Ishikawa (cell line): ENCODE measurements at regions not wholly inside any gene's neighbourhood (a gene's known extent, or its start where the extent isn't known, plus 50 kb on each side); places are given as distances from the start of the nearest gene placed in this dataset.

Source experiments
- CEBPB ChIP-seq: IDR thresholded peaks from 2 replicates; pipeline ENCODE4 v1.6.1; 2012
- CREB1 ChIP-seq: IDR thresholded peaks from 2 replicates; pipeline ENCODE4 v1.6.1; 2012; ENCODE audit warnings: low read depth
- EGR1 ChIP-seq: IDR thresholded peaks from 2 replicates; pipeline ENCODE4 v1.6.1; 2012
- EP300 ChIP-seq: IDR thresholded peaks from 2 replicates; pipeline ENCODE4 v1.6.1; 2012; ENCODE audit warnings: borderline replicate concordance
- FOXM1 ChIP-seq: IDR thresholded peaks from 2 replicates; pipeline ENCODE4 v1.6.1; 2012; ENCODE audit warnings: low read depth, borderline replicate concordance
- NFIC ChIP-seq: IDR thresholded peaks from 2 replicates; pipeline ENCODE4 v1.6.1; 2012
- RAD21 ChIP-seq: IDR thresholded peaks from 2 replicates; pipeline ENCODE4 v1.6.1; 2012; ENCODE audit warnings: low read depth
- TAF1 ChIP-seq: IDR thresholded peaks from 2 replicates; pipeline ENCODE4 v1.6.1; 2012; ENCODE audit warnings: low read depth, mild to moderate bottlenecking
- TCF12 ChIP-seq: IDR thresholded peaks from 2 replicates; pipeline ENCODE4 v1.6.1; 2012; ENCODE audit warnings: low read depth
- TEAD4 ChIP-seq: IDR thresholded peaks from 2 replicates; pipeline ENCODE4 v1.6.1; 2012
- YY1 ChIP-seq: IDR thresholded peaks from 2 replicates; pipeline ENCODE4 v1.6.1; 2012; ENCODE audit warnings: low read depth
- ZBTB7A ChIP-seq: IDR thresholded peaks from 2 replicates; pipeline ENCODE4 v1.6.1; 2012; ENCODE audit warnings: low read depth
- TF ChIP-seq, protein P1 (sequence below): IDR thresholded peaks from 2 replicates; pipeline ENCODE4 v1.6.1; 2012
- TF ChIP-seq, protein P2 (sequence below): IDR thresholded peaks from 2 replicates; pipeline ENCODE4 v1.6.1; 2012
- TF ChIP-seq, protein P3 (sequence below): IDR thresholded peaks from 2 replicates; pipeline ENCODE4 v1.6.1; 2012; ENCODE audit warnings: low read depth, mild to moderate bottlenecking

DNA sequence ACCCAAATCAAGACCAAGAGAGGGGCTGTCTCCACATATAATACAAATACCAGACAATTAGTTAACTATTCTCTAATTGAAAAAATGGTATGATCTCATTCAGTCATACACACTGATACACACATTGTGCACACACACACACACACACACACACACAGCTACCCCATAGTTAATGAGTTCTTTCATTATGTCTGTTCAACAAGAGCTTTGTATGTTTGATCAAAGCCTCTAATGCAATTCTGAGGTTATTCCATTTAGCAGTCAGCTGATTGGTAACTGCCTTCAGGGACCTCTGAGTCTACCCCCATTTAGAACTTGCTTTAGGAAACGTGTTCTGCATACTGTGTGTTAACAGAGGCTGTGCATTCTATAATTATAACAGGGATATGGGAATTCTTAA is 741.4 kb upstream of the LRRTM4 start:
- TF ChIP-seq CEBPB = no peak
- TF ChIP-seq TCF12 = no peak
- TF ChIP-seq TAF1 = no peak
- TF ChIP-seq EGR1 = no peak
- no peak for TF ChIP-seq FOXM1
- no peak for TF ChIP-seq YY1
- TF ChIP-seq CREB1 = no peak
- TF ChIP-seq, protein P1, sequence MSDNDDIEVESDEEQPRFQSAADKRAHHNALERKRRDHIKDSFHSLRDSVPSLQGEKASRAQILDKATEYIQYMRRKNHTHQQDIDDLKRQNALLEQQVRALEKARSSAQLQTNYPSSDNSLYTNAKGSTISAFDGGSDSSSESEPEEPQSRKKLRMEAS = no peak
- no peak for TF ChIP-seq NFIC
- TF ChIP-seq, protein P2, sequence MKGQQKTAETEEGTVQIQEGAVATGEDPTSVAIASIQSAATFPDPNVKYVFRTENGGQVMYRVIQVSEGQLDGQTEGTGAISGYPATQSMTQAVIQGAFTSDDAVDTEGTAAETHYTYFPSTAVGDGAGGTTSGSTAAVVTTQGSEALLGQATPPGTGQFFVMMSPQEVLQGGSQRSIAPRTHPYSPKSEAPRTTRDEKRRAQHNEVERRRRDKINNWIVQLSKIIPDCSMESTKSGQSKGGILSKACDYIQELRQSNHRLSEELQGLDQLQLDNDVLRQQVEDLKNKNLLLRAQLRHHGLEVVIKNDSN = no peak
- TF ChIP-seq TEAD4 = no peak
- TF ChIP-seq ZBTB7A = no peak
- TF ChIP-seq, protein P3, sequence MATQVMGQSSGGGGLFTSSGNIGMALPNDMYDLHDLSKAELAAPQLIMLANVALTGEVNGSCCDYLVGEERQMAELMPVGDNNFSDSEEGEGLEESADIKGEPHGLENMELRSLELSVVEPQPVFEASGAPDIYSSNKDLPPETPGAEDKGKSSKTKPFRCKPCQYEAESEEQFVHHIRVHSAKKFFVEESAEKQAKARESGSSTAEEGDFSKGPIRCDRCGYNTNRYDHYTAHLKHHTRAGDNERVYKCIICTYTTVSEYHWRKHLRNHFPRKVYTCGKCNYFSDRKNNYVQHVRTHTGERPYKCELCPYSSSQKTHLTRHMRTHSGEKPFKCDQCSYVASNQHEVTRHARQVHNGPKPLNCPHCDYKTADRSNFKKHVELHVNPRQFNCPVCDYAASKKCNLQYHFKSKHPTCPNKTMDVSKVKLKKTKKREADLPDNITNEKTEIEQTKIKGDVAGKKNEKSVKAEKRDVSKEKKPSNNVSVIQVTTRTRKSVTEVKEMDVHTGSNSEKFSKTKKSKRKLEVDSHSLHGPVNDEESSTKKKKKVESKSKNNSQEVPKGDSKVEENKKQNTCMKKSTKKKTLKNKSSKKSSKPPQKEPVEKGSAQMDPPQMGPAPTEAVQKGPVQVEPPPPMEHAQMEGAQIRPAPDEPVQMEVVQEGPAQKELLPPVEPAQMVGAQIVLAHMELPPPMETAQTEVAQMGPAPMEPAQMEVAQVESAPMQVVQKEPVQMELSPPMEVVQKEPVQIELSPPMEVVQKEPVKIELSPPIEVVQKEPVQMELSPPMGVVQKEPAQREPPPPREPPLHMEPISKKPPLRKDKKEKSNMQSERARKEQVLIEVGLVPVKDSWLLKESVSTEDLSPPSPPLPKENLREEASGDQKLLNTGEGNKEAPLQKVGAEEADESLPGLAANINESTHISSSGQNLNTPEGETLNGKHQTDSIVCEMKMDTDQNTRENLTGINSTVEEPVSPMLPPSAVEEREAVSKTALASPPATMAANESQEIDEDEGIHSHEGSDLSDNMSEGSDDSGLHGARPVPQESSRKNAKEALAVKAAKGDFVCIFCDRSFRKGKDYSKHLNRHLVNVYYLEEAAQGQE = no peak
- no peak for TF ChIP-seq RAD21
- no peak for TF ChIP-seq EP300

DNA sequence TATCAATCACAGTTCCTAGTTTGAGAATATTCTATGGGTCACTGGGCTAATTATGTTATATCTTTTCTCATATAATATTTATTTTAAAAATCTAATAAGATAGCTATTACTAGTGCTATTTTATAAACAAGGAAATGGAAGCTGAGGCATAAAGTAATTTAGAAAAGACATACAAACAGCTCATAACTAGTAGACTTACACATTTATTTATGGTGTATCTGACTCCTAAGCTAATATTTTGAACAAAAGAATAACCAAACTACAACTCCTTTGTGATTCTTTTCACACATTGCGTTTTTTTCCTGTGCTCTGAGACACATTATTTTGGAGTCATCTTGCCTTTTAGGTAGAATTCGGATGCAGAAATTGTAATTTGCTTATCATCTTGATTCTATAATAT is 742.0 kb upstream of the LRRTM4 start:
- TF ChIP-seq EP300 (no peak), TCF12 (no peak), CEBPB (no peak), NFIC (no peak)
- TF ChIP-seq, protein P1 = no peak

DNA sequence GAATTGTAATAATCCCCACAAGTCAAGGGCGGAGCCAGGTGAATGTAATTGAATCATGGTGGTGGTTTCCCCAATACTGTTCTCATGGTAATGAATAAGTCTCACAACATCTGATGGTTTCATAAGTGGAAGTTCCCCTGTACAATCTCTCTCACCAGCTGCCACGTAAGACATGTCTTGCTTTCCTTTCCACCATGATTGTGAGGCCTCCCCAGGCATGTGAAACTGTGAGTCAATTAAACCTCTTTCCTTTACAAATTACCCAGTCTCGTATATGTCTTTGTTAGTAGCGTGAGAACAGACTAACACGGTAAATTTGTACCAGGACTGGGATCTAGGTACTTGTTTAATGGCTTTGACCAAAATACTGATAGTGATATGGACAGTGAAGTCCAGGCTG is 744.3 kb upstream of the REG3G start:
- TF ChIP-seq TAF1 = no peak

DNA sequence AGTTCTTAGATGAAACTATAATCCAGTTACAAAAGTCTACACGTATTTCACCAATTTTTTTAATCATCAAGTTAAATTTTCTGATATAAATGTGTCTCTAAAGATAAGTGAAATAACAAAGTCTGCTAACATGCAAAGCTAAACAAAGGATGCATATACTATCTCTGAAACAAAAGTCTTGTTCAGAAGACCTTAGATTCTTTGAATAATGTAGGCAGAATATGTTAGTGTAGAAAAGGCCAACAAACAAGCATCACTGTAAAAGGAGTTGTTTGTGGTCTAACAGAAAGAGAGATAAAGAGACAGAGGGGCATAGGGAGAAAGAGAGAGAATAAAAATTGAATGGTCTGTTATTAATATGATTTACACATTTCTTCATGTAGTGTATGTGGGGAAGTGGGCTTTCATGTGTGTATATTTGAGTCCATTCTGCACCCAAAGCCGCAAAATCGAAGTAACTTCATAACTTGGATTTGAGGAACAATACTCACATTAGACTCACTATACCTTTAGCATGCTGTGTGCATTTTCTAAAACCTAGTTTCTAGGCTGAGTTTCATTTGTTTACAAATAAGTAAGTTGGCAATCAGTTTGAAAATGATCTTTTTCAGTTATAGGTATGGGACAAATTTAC is 734.8 kb upstream of the REG3G start:
- TF ChIP-seq, protein P1 = no peak
- TF ChIP-seq FOXM1 (no peak), YY1 (no peak), TEAD4 (no peak), ZBTB7A (no peak), CREB1 (no peak), CEBPB (no peak), TCF12 (no peak), EP300 (no peak), NFIC (no peak), RAD21 (no peak)
- TF ChIP-seq, protein P2 = no peak
- TF ChIP-seq, protein P3 = no peak

DNA sequence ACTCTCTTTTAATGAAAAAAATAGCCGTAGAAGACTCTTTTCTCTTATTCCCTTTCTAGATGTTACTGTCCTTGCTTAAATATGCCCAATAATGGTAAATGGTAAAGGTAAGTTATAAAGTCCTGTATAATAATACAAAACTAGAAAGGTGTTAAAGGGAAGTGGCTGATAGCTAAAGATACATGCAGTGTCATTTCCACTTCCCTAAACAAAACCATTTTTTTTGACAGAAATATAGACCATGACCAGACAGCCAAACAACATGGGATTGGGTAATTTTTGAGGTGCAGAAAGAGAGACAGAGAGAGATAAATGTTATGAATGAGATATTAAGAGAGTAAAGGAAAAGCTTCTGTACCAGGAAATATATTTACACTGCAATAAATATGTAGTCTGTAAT is 731.7 kb upstream of the REG3G start:
- TF ChIP-seq CEBPB = no peak
- TF ChIP-seq TEAD4 = no peak
- TF ChIP-seq, protein P1 = no peak
- TF ChIP-seq TCF12 = no peak
- TF ChIP-seq YY1 = no peak
- no peak for TF ChIP-seq EP300
- TF ChIP-seq FOXM1 = no peak
- no peak for TF ChIP-seq NFIC
- no peak for TF ChIP-seq TAF1
- TF ChIP-seq, protein P2 = no peak
- TF ChIP-seq EGR1 = no peak
- no peak for TF ChIP-seq ZBTB7A
- no peak for TF ChIP-seq RAD21
- TF ChIP-seq, protein P3 = no peak
- no peak for TF ChIP-seq CREB1
